SU-DHL-6 (cell line): ENCODE measurements at regions not wholly inside any gene's neighbourhood (a gene's known extent, or its start where the extent isn't known, plus 50 kb on each side); places are given as distances from the start of the nearest gene placed in this dataset.
"Not testable (repeated sequence)": the region's sequence is repeated elsewhere in the genome, so short reads cannot be mapped to it uniquely, and the experiment has no call there.

Source experiments
- H2AFZ ChIP-seq: fragments of 200-600 bp; sonication (generic); 2 replicates; pipeline ENCODE4 v1.6.1; 2014; ENCODE audit warnings: low read depth, mild to moderate bottlenecking, moderate library complexity, mixed read lengths, antibody characterized with exemption, low read length; ENCODE audit not compliant: severe bottlenecking
- H3F3A ChIP-seq: fragments of 200-600 bp; shearing (Covaris generic); 2 replicates; pipeline ENCODE4 v1.6.0; 2016; ENCODE audit warnings: antibody characterized with exemption, mild to moderate bottlenecking; ENCODE audit not compliant: insufficient read depth
- H3K27ac ChIP-seq: fragments of 200-600 bp; sonication (generic); 2 replicates; pipeline ENCODE4 v1.5.1; 2016; ENCODE audit warnings: low read depth, mild to moderate bottlenecking, low read length, moderate library complexity, mixed read lengths
- H3K27me3 ChIP-seq: fragments of 200-600 bp; sonication (generic), shearing (Covaris generic); 2 replicates; pipeline ENCODE4 v1.6.0; 2014; ENCODE audit warnings: mild to moderate bottlenecking, low read length
- H3K36me3 ChIP-seq: fragments of 200-600 bp; sonication (generic); 2 replicates; pipeline ENCODE4 v1.6.1; 2014; ENCODE audit warnings: mild to moderate bottlenecking, low read length, mixed read lengths
- H3K4me2 ChIP-seq: fragments of 300-600, 200-600 bp; shearing (Covaris generic), sonication (generic); 2 replicates; pipeline ENCODE4 v1.6.0; 2014; ENCODE audit warnings: low read length, low read depth, mild to moderate bottlenecking; ENCODE audit not compliant: poor library complexity, severe bottlenecking
- H3K4me3 ChIP-seq: fragments of 200-600 bp; sonication (generic); 2 replicates; pipeline ENCODE4 v1.5.1; 2014; ENCODE audit warnings: antibody characterized with exemption, low read length, mild to moderate bottlenecking, mixed read lengths; ENCODE audit not compliant: insufficient read depth, poor library complexity, severe bottlenecking
- H3K79me2 ChIP-seq: fragments of 200-600 bp; sonication (generic); 2 replicates; pipeline ENCODE4 v1.6.1; 2014; ENCODE audit warnings: mild to moderate bottlenecking, low read length, moderate library complexity; ENCODE audit not compliant: insufficient read depth
- H3K9ac ChIP-seq: fragments of 200-600 bp; sonication (generic); 2 replicates; pipeline ENCODE4 v1.7.0; 2014; ENCODE audit warnings: mild to moderate bottlenecking, low read length
- H3K9me2 ChIP-seq: fragments of 200-600 bp; sonication (generic); replicated peaks from 2 replicates; pipeline ENCODE4 v1.6.1; 2014; ENCODE audit warnings: low read length; ENCODE audit not compliant: insufficient read depth
- H3K9me3 ChIP-seq: fragments of 200-600 bp; sonication (generic); 2 replicates; pipeline ENCODE4 v1.6.1; 2014; ENCODE audit warnings: low read length, mixed read lengths; ENCODE audit not compliant: insufficient read depth
- H4K20me1 ChIP-seq: fragments of 200-600 bp; sonication (generic); 2 replicates; pipeline ENCODE4 v1.6.1; 2014; ENCODE audit warnings: low read depth, mild to moderate bottlenecking, antibody characterized with exemption, low read length, moderate library complexity, mixed read lengths
- CTCF ChIP-seq: fragments of 200-600 bp; sonication (generic); IDR thresholded peaks from one replicate; pipeline ENCODE4 v1.5.1; 2017; ENCODE audit warnings: antibody characterized with exemption, mild to moderate bottlenecking, low read length, moderate library complexity; ENCODE audit not compliant: insufficient read depth, poor library complexity, severe bottlenecking
- EZH2phosphoT487 ChIP-seq: fragments of 200-600 bp; sonication (generic), shearing (Covaris generic); conservative IDR thresholded peaks from 2 replicates; pipeline ENCODE4 v1.6.1; 2018; ENCODE audit warnings: mild to moderate bottlenecking, antibody characterized with exemption, low read length, moderate library complexity, mixed read lengths

- Histone ChIP-seq H2AFZ (no peak overlapping the region), H3K4me2 (no peak overlapping the region)
Measured at GRCh38 chr1:182315167-182315556, 76.4 kb downstream of the GLUL start.

GRCh38 chr1:182309631-182310351, 81.8 kb downstream of the GLUL start:
- no peak overlapping the region for H3K4me2 ChIP-seq
- no peak overlapping the region for H3K27ac ChIP-seq
- H3K4me3 ChIP-seq, result no peak overlapping the region
- no peaks in the 10 kb centered on the region for H3K9me3 ChIP-seq
- TF ChIP-seq CTCF (no peak), EZH2phosphoT487 (no peak)
- H3F3A ChIP-seq, result no peaks in the 10 kb centered on the region
- no peaks in the 10 kb centered on the region for H3K36me3 ChIP-seq
- H3K27me3 ChIP-seq, result no peaks in the 10 kb centered on the region
- no peaks in the 10 kb centered on the region for H3K79me2 ChIP-seq
- no peak overlapping the region for H2AFZ ChIP-seq
- no peak overlapping the region for H3K9ac ChIP-seq
- H3K9me2 ChIP-seq, result no peaks in the 10 kb centered on the region
- H4K20me1 ChIP-seq, result no peaks in the 10 kb centered on the region

More at GRCh38 chr1:182315167-182315556, 76.4 kb downstream of the GLUL start:
- Histone ChIP-seq H3K9me3 (no peaks in the 10 kb centered on the region), H3F3A (no peaks in the 10 kb centered on the region), H3K27me3 (no peaks in the 10 kb centered on the region), H3K79me2 (no peaks in the 10 kb centered on the region), H3K9me2 (no peaks in the 10 kb centered on the region), H3K9ac (no peak overlapping the region), H3K36me3 (no peaks in the 10 kb centered on the region), H3K4me3 (no peak overlapping the region), H4K20me1 (no peaks in the 10 kb centered on the region), H3K27ac (no peak overlapping the region)
- no peak for TF ChIP-seq CTCF
- no peak for TF ChIP-seq EZH2phosphoT487

DNA sequence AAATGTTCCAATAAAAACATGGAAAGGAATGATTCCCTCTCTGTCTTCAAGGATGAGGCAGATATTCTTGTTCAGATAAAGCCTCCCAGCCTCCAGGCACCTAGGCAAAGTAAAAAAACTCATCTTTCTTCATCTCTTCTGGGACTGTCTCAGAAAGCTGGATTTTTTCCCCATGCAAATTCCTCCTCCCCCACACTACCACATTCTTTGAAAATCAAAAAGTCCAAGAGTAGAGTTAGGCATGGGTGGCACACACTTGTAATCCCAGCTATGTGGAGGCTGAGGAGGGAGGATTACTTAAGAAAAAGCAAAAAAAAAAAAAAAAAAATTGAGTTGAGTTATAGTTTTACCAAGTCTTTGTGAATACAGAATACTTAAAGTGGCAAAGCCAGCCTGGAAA, 82.8 kb downstream of the GLUL start:
- no peaks in the 10 kb centered on the region for H3K36me3 ChIP-seq
- H3K79me2 ChIP-seq, result no peaks in the 10 kb centered on the region
- H3K9me3 ChIP-seq, result no peaks in the 10 kb centered on the region
- H3F3A ChIP-seq, result no peaks in the 10 kb centered on the region
- no peak overlapping the region for H3K4me2 ChIP-seq
- no peak overlapping the region for H3K9ac ChIP-seq
- H3K9me2 ChIP-seq, result no peaks in the 10 kb centered on the region
- no peak overlapping the region for H3K4me3 ChIP-seq
- H3K27ac ChIP-seq, result no peak overlapping the region
- no peaks in the 10 kb centered on the region for H3K27me3 ChIP-seq
- TF ChIP-seq EZH2phosphoT487 (no peak), CTCF (no peak)
- no peaks in the 10 kb centered on the region for H4K20me1 ChIP-seq
- H2AFZ ChIP-seq, result no peak overlapping the region

DNA sequence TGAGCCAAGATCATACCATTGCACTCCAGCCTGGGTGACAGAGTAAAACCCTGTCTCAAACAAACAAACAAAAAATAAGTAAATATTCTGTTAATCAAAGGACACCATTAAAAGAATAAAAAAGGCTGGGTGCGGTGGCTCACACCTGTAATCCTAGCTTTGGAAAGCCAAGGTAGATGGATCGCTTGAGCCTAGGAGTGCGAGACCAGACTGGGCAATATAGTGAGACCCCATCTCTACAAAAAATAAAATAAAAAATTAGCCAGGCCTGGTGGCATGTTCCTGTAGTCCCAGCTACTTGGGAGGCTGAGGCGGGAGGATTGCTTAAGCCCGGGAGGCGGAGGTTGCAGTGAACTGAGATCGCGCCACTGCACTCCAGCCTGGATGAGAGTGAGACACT, 84.1 kb downstream of the GLUL start:
- H3K9ac ChIP-seq, H4K20me1 ChIP-seq, H3K27ac ChIP-seq, H3K27me3 ChIP-seq, H3K9me2 ChIP-seq, H2AFZ ChIP-seq, H3K4me2 ChIP-seq, H3K9me3 ChIP-seq, H3K36me3 ChIP-seq, H3K4me3 ChIP-seq, H3F3A ChIP-seq, H3K79me2 ChIP-seq: not testable (repeated sequence)
